ENCODE measurements at regions not wholly inside any gene's neighbourhood (a gene's known extent, or its start where the extent isn't known, plus 50 kb on each side); places are given as distances from the start of the nearest gene placed in this dataset.
A peak's percentile ranks its signal among the peaks of the same experiment; 100 is the strongest.

GRCh38 chr11:95686265-95686664 lies 103.3 kb downstream of the FAM76B start:
- no peak for DNase-seq
- intact Hi-C loops (cut with DNase I; ENCODE audit: low total_unique reads): no loop called here
- H3K36me3 ChIP-seq: no peaks in the 10 kb centered on the region
- TF ChIP-seq CTCF (IDR thresholded peaks at IDR 0.05 in 8 of 11, conservative IDR thresholded peaks at IDR 0.05 in 3 of 11): no peak
- TF ChIP-seq POLR2AphosphoS5 (IDR thresholded peaks at IDR 0.05): no peak
- no peak for TF ChIP-seq POLR2A (IDR thresholded peaks at IDR 0.05)
- H3K27me3 ChIP-seq (replicated peaks in 1 of 7): no peaks in the 10 kb centered on the region
- WGBS, 5 donors: 91 to 99% (median 95%) methylated on average over 3 of the region's 3 CpGs
- no peaks in the 10 kb centered on the region for H3K9me3 ChIP-seq
- peak overlapping the region in 1 of 8 donors; percentile 64 for H3K27ac ChIP-seq
- peaks cover 0 to 10% (median 4%) of the 10 kb centered on the region in 6 donors for H3K4me1 ChIP-seq
- H3K4me3 ChIP-seq: no peak overlapping the region

GRCh38 chr11:95684701-95685100 lies 104.9 kb downstream of the FAM76B start:
- H3K27ac ChIP-seq: no peak overlapping the region
- H3K4me1 ChIP-seq: peaks cover 0 to 16% (median 10%) of the 10 kb centered on the region in 6 donors
- no peak for DNase-seq
- no peaks in the 10 kb centered on the region for H3K9me3 ChIP-seq
- H3K4me3 ChIP-seq: no peak overlapping the region
- no peaks in the 10 kb centered on the region for H3K36me3 ChIP-seq
- intact Hi-C loops (cut with DNase I; ENCODE audit: low total_unique reads): no loop called here
- WGBS, 5 donors: 84 to 96% (median 94%) methylated on average over 2 of the region's 2 CpGs
- H3K27me3 ChIP-seq (replicated peaks in 1 of 7): no peaks in the 10 kb centered on the region
- TF ChIP-seq CTCF (IDR thresholded peaks at IDR 0.05 in 8 of 11, conservative IDR thresholded peaks at IDR 0.05 in 3 of 11) (no peak), POLR2AphosphoS5 (IDR thresholded peaks at IDR 0.05) (no peak), POLR2A (IDR thresholded peaks at IDR 0.05) (no peak)

GRCh38 chr11:95684170-95684569 lies 105.4 kb downstream of the FAM76B start:
- no peak overlapping the region for H3K27ac ChIP-seq
- H3K4me3 ChIP-seq: no peak overlapping the region
- no peaks in the 10 kb centered on the region for H3K36me3 ChIP-seq
- no peak for TF ChIP-seq POLR2A (IDR thresholded peaks at IDR 0.05)
- TF ChIP-seq CTCF (IDR thresholded peaks at IDR 0.05 in 8 of 11, conservative IDR thresholded peaks at IDR 0.05 in 3 of 11): no peak
- TF ChIP-seq POLR2AphosphoS5 (IDR thresholded peaks at IDR 0.05): no peak
- no peaks in the 10 kb centered on the region for H3K27me3 ChIP-seq (replicated peaks in 1 of 7)
- H3K4me1 ChIP-seq: peaks cover 0 to 16% (median 9%) of the 10 kb centered on the region in 6 donors
- WGBS, 5 donors: 94 to 100% (median 97%) methylated on average over 1 of the region's 1 CpG
- no peak for DNase-seq
- H3K9me3 ChIP-seq: no peaks in the 10 kb centered on the region
- intact Hi-C loops (cut with DNase I; ENCODE audit: low total_unique reads): no loop called here

GRCh38 chr11:95682552-95682951 lies 107.0 kb downstream of the FAM76B start:
- Histone ChIP-seq H3K36me3 (no peaks in the 10 kb centered on the region), H3K27me3 (replicated peaks in 1 of 7) (no peaks in the 10 kb centered on the region), H3K9me3 (no peaks in the 10 kb centered on the region), H3K4me3 (no peak overlapping the region), H3K27ac (peak overlapping the region; percentile 7 to 79 (median 52)), H3K4me1 (peaks cover 0 to 10% (median 5%) of the 10 kb centered on the region in 6 donors)
- DNase-seq: no peak
- TF ChIP-seq POLR2AphosphoS5 (IDR thresholded peaks at IDR 0.05): peak in 1 of 3 donors; percentile 51
- TF ChIP-seq POLR2A (IDR thresholded peaks at IDR 0.05): no peak
- no peak for TF ChIP-seq CTCF (IDR thresholded peaks at IDR 0.05 in 8 of 11, conservative IDR thresholded peaks at IDR 0.05 in 3 of 11)
- 63 to 73% (median 67%) methylated on average over 2 of the region's 2 CpGs for WGBS, 5 donors
- intact Hi-C loops (cut with DNase I; ENCODE audit: low total_unique reads): no loop called here

All from spleen (tissue), 11 donors.